ENCODE measurements at regions not wholly inside any gene's neighbourhood (a gene's known extent, or its start where the extent isn't known, plus 50 kb on each side); places are given as distances from the start of the nearest gene placed in this dataset.

GRCh38 chr17:63153488-63153887, 187.5 kb downstream of the TANC2 start:
- H2AFZ ChIP-seq (ENCODE audit: low read length) = no peak overlapping the region
- peaks cover 10% of the 10 kb centered on the region for H3K4me1 ChIP-seq (ENCODE audit: insufficient read depth, low read length)
- peaks cover 7% of the 10 kb centered on the region for H4K20me1 ChIP-seq (ENCODE audit: insufficient read depth, low read length)
- DNase-seq (ENCODE audit: insufficient read length, low spot score, missing footprints) = no peak
- peaks cover 11% of the 10 kb centered on the region for H3K79me2 ChIP-seq (ENCODE audit: insufficient read depth, low read length)
- no peak overlapping the region for H3K27ac ChIP-seq (ENCODE audit: low read depth, low read length)
- no peak overlapping the region for H3K4me3 ChIP-seq (ENCODE audit: insufficient read depth, low read length)
- no peak overlapping the region for H3K4me2 ChIP-seq (ENCODE audit: insufficient read depth, low read length)
- no peak for TF ChIP-seq CTCF (IDR thresholded peaks at IDR 0.05; ENCODE audit: extremely low read depth, low read depth, low read length)
- no peaks in the 10 kb centered on the region for H3K27me3 ChIP-seq (ENCODE audit: insufficient read depth, low read length)
- H3K9me3 ChIP-seq (ENCODE audit: low read depth, low read length) = no peaks in the 10 kb centered on the region
- H3K36me3 ChIP-seq (ENCODE audit: insufficient read depth, low read length) = no peaks in the 10 kb centered on the region

GRCh38 chr17:63154586-63155244, 188.7 kb downstream of the TANC2 start:
- H3K27me3 ChIP-seq (ENCODE audit: insufficient read depth, low read length) = no peaks in the 10 kb centered on the region
- no peaks in the 10 kb centered on the region for H3K36me3 ChIP-seq (ENCODE audit: insufficient read depth, low read length)
- no peak overlapping the region for H2AFZ ChIP-seq (ENCODE audit: low read length)
- DNase-seq (ENCODE audit: insufficient read length, low spot score, missing footprints) = no peak
- H4K20me1 ChIP-seq (ENCODE audit: insufficient read depth, low read length) = peaks cover 10% of the 10 kb centered on the region
- no peak overlapping the region for H3K4me2 ChIP-seq (ENCODE audit: insufficient read depth, low read length)
- peaks cover 10% of the 10 kb centered on the region for H3K79me2 ChIP-seq (ENCODE audit: insufficient read depth, low read length)
- no peak for TF ChIP-seq CTCF (IDR thresholded peaks at IDR 0.05; ENCODE audit: extremely low read depth, low read depth, low read length)
- H3K27ac ChIP-seq (ENCODE audit: low read depth, low read length) = no peak overlapping the region
- peaks cover 10% of the 10 kb centered on the region for H3K4me1 ChIP-seq (ENCODE audit: insufficient read depth, low read length)
- no peaks in the 10 kb centered on the region for H3K9me3 ChIP-seq (ENCODE audit: low read depth, low read length)
- no peak overlapping the region for H3K4me3 ChIP-seq (ENCODE audit: insufficient read depth, low read length)

- Histone ChIP-seq H3K79me2 (ENCODE audit: insufficient read depth, low read length) (peaks cover 21% of the 10 kb centered on the region), H2AFZ (ENCODE audit: low read length) (no peak overlapping the region)
Measured at GRCh38 chr17:63156986-63157385, 191.0 kb downstream of the TANC2 start.

More at GRCh38 chr17:63156986-63157385, 191.0 kb downstream of the TANC2 start:
- no peak overlapping the region for H3K27ac ChIP-seq (ENCODE audit: low read depth, low read length)
- DNase-seq (ENCODE audit: insufficient read length, low spot score, missing footprints) = no peak
- H3K4me1 ChIP-seq (ENCODE audit: insufficient read depth, low read length) = no peaks in the 10 kb centered on the region
- no peaks in the 10 kb centered on the region for H3K9me3 ChIP-seq (ENCODE audit: low read depth, low read length)
- no peak overlapping the region for H3K4me2 ChIP-seq (ENCODE audit: insufficient read depth, low read length)
- H3K27me3 ChIP-seq (ENCODE audit: insufficient read depth, low read length) = no peaks in the 10 kb centered on the region
- H3K36me3 ChIP-seq (ENCODE audit: insufficient read depth, low read length) = no peaks in the 10 kb centered on the region
- H4K20me1 ChIP-seq (ENCODE audit: insufficient read depth, low read length) = peaks cover 17% of the 10 kb centered on the region
- H3K4me3 ChIP-seq (ENCODE audit: insufficient read depth, low read length) = no peak overlapping the region
- no peak for TF ChIP-seq CTCF (IDR thresholded peaks at IDR 0.05; ENCODE audit: extremely low read depth, low read depth, low read length)
